ENCODE measurements at regions not wholly inside any gene's neighbourhood (a gene's known extent, or its start where the extent isn't known, plus 50 kb on each side); places are given as distances from the start of the nearest gene placed in this dataset.

DNA sequence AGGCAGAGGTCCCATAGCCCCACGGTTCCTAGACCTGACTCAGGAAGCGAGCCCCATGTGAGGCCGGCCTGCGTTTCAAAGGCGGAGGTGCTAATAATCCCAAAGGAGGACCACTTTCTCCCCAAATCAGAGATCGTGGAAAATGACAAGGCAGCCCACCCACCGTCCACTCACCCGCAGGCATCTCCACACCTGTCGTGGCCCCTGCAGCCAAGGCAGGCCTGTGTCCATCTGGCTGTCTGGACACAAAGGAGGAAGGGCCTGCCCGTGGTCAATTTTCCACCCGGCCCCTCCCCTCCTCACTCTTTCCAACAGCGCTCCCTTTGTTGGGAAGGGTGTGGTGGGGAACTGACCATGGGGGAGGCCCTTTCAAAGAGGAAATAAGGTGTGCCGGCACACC lies 125.3 kb upstream of the TMEM132D start:
- Mint-ChIP-seq H3K4me1 (ENCODE audit: low read depth) (no peaks in the 10 kb centered on the region), H3K36me3 (ENCODE audit: low read depth) (no peaks in the 10 kb centered on the region), H3K27ac (no peak overlapping the region), H3K9me3 (no peaks in the 10 kb centered on the region), H3K4me3 (no peak overlapping the region), H3K27me3 (ENCODE audit: insufficient read depth) (no peaks in the 10 kb centered on the region)
- intact Hi-C loops (cut with micrococcal nuclease) = no loop called here
- DNase-seq (ENCODE audit: low spot score) = no peak

DNA sequence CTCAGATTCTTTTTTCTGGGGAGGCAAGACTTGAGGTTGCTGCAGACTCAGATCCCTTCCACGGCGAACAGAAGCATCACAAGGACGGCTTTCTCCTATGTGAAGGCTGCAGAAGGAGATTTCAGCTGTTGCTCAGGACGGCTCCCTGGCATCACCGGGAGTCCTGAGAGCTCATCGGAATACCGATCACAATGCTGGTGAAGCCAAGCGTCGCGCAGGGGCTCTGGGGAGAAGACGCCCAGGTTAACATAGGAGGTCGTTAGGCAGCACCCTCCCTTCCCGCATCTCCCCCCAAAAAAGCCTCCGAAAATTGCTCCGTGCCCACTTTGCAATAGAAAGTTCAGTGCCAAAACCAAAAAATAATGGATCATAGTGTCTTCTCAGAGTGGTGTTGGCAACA lies 127.2 kb upstream of the TMEM132D start:
- no peak for DNase-seq (ENCODE audit: low spot score)
- no peaks in the 10 kb centered on the region for H3K9me3 Mint-ChIP-seq
- H3K4me1 Mint-ChIP-seq (ENCODE audit: low read depth) = no peaks in the 10 kb centered on the region
- H3K27ac Mint-ChIP-seq = no peak overlapping the region
- intact Hi-C loops (cut with micrococcal nuclease) = loop anchor here (1.0 kb wide), 1 partner anchor 304 kb away; no protein-coding TSS in a partner anchor
- no peaks in the 10 kb centered on the region for H3K36me3 Mint-ChIP-seq (ENCODE audit: low read depth)
- no peaks in the 10 kb centered on the region for H3K27me3 Mint-ChIP-seq (ENCODE audit: insufficient read depth)
- no peak overlapping the region for H3K4me3 Mint-ChIP-seq

DNA sequence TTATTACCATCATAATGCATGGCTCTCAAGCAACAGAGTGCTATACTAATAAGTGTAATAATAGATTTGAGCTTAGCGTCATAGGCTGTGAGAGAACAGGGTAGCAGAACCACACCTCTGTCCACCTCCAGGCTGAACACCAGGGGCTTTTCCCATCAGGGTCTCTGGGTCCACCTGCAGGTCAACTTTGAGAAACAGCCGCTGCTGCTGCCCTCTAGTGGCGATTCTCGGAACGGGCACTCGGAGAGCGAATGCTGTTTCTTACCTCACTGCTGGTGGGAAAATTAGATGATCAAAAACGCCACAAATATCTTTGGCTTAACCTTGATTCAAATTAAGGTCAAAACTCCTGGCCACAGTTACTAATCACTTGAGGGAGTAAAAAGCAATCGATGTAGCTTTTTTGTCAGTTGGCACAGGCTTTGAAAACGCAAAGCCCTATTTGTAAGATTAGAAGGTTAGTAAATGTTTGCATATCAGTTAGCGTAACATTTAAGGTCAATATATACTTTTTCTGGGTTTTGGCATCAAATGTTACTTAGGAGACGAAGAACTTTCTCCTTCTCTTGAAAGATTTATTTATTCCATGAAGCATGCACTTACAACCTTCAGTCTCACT lies 127.9 kb upstream of the TMEM132D start:
- H3K4me1 Mint-ChIP-seq (ENCODE audit: low read depth) = no peaks in the 10 kb centered on the region
- intact Hi-C loops (cut with micrococcal nuclease) = loop anchor here (1.0 kb wide), 1 partner anchor 304 kb away; no protein-coding TSS in a partner anchor
- H3K4me3 Mint-ChIP-seq = no peak overlapping the region
- no peaks in the 10 kb centered on the region for H3K9me3 Mint-ChIP-seq
- peak; percentile 45 for DNase-seq (ENCODE audit: low spot score)
- no peak overlapping the region for H3K27ac Mint-ChIP-seq
- no peaks in the 10 kb centered on the region for H3K27me3 Mint-ChIP-seq (ENCODE audit: insufficient read depth)
- H3K36me3 Mint-ChIP-seq (ENCODE audit: low read depth) = no peaks in the 10 kb centered on the region

DNA sequence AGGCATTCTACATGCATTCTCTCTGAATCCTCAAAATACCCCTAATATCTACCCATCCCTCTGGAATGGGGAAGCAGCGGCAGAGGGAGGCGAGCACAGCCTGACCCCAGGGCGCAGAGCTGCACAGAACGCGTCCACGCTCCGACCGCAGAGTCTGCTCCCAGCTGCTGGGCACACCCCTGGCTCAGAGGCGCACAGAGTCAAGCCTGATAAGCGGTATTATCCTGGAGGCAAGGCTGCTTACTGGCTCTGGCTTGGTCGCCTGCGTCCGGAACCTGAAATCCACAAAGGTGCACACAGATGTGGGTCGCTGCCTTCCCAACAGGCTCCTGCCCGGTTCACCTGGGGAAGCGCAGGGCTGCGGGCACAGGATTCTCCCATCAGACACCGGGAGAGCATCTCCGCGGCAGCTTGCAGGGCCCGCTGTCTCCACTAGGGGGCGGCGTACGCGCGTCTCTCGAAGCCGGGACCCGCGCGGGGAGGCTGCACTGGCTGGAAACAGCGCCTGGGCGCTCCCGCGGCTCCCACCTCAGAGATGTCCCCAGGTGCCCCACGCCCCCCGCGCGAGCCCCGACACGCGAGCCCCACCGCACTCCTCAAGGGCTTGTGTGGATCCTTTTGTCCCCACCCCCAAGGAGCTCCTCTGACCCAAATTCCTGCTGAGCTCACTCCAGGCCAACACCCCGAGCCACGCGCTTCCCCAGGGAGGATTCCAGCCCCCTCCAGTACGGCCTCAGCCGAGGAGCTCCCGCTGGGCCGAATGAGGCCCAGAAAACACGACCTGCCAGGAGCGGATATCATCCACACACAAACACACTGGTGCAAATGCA lies 120.1 kb upstream of the FZD10 start:
- H3K4me1 Mint-ChIP-seq (ENCODE audit: low read depth) = no peaks in the 10 kb centered on the region
- no peaks in the 10 kb centered on the region for H3K36me3 Mint-ChIP-seq (ENCODE audit: low read depth)
- DNase-seq (ENCODE audit: low spot score) = no peak
- H3K27ac Mint-ChIP-seq = no peak overlapping the region
- no peak overlapping the region for H3K4me3 Mint-ChIP-seq
- peaks cover 12% of the 10 kb centered on the region for H3K27me3 Mint-ChIP-seq (ENCODE audit: insufficient read depth)
- intact Hi-C loops (cut with micrococcal nuclease) = loop anchor here (1.0 kb wide), 1 partner anchor 293 kb away; no protein-coding TSS in a partner anchor
- H3K9me3 Mint-ChIP-seq = peaks cover 9% of the 10 kb centered on the region

DNA sequence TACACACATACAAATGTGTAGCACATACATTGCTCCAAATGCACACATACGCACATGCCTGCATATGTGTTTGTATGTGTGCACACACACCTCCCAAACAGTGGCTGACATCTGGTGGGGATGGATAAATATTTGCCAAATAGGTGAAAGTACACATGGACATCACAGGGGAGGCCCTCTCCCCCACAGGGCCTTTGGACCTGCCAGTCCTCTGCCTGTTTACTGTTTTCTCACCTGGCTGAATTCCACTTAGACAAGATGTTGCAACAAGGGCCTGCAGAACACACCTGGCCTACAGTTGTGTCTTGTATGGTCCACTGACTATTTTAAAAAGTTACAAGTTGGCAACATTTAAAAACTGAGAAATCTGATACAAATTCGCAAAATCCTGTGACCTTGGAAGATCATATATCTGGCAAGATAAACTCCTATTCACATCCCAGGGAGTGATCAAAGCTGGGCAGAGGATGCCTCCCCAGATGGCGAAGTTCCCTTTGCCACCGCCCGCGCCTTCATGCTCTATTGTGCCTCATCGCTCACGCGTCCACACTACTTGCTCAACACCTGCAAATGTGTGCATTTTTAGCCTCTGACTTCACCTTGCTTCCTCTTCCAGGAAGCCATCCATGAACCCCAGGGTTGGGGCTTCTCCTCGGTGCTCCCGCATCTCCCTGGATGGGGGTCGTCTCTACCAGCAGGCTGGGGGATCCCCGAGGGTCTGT lies 118.4 kb upstream of the FZD10 start:
- Mint-ChIP-seq H3K4me1 (ENCODE audit: low read depth) (no peaks in the 10 kb centered on the region), H3K27me3 (ENCODE audit: insufficient read depth) (peaks cover 14% of the 10 kb centered on the region), H3K27ac (no peak overlapping the region), H3K36me3 (ENCODE audit: low read depth) (no peaks in the 10 kb centered on the region), H3K4me3 (no peak overlapping the region), H3K9me3 (peaks cover 9% of the 10 kb centered on the region)
- intact Hi-C loops (cut with micrococcal nuclease) = no loop called here
- DNase-seq (ENCODE audit: low spot score) = no peak

DNA sequence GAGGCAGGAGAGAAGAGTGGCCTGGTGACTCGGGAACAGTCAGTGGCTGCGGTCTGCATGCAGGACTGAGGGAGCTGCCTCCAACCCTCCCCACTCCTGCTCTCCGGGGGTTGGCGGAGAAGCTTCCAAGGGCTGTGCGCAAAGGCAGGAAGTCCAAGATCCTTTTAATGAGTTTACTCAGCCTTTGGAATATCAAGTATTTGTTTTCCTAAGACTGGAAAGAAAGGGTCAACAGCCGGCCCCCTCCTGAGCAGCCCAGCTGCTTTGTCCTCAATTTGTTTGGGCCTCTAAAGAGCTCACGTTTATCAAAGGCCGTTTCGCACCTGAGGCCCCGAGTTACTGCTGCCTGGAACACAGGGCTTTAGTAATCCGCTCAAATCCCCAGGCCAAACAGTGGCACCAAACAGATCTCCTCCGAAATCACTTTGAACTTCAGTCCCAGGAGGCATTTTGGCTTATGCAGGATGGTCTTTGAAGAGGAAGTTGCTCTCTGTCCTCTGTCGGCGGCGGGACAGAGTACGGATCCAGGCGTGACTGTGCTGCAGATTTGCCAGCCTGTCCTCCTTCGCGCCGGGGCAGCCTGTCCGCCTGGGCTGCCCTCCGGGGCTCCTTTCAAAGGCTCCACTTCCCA lies 117.2 kb upstream of the FZD10 start:
- Mint-ChIP-seq H3K9me3 (peaks cover 9% of the 10 kb centered on the region), H3K27ac (no peak overlapping the region), H3K27me3 (ENCODE audit: insufficient read depth) (peaks cover 14% of the 10 kb centered on the region), H3K4me3 (no peak overlapping the region), H3K4me1 (ENCODE audit: low read depth) (no peaks in the 10 kb centered on the region), H3K36me3 (ENCODE audit: low read depth) (no peaks in the 10 kb centered on the region)
- no peak for DNase-seq (ENCODE audit: low spot score)
- intact Hi-C loops (cut with micrococcal nuclease) = loop anchor here (5.0 kb wide), 1 partner anchor 702 kb away; no protein-coding TSS in a partner anchor

DNA sequence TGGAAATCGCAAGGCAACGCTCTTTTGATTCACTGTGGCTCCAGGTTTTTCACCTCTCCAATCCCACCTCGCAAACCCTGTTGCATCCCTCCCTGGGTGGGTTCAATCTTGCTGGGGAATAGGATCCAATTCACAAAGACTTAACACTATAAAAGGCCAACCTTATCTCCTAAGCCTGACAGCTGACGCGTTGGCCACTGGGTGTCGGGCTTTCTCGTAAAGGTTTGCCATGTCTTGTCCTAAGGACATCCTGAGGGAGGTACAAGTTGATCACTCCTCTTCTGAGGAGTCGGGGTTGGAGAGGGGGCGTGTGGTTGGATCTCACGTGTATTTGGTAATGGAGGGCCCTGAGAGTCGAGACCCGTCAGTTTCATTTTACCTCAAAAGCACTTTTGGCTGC lies 112.6 kb upstream of the FZD10 start:
- Mint-ChIP-seq H3K9me3 (peaks cover 2% of the 10 kb centered on the region), H3K27ac (no peak overlapping the region), H3K27me3 (ENCODE audit: insufficient read depth) (peaks cover 13% of the 10 kb centered on the region), H3K4me1 (ENCODE audit: low read depth) (no peaks in the 10 kb centered on the region), H3K4me3 (no peak overlapping the region), H3K36me3 (ENCODE audit: low read depth) (no peaks in the 10 kb centered on the region)
- intact Hi-C loops (cut with micrococcal nuclease) = loop anchor here (5.0 kb wide), 1 partner anchor 698 kb away; no protein-coding TSS in a partner anchor
- no peak for DNase-seq (ENCODE audit: low spot score)

DNA sequence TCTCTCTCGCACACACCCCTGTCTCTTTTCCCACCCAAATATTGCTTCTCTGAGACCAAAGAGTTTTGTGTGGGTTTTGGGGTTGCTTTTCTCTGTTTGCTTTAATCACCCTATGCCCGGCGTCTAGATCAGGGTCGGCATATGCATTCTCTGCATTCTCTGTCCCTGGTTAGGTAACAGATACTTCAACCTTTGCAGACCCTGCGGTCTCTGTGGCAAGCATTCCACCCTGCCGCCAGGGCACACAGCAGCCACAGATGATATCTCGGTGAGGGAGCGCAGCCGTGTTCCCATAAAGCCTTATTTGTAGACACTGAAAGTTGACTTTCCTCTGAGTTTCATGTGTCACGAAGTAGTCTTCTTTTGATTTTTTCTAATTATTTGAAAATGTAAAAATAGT lies 110.4 kb upstream of the FZD10 start:
- intact Hi-C loops (cut with micrococcal nuclease) = no loop called here
- DNase-seq (ENCODE audit: low spot score) = no peak
- no peak overlapping the region for H3K4me3 Mint-ChIP-seq
- no peaks in the 10 kb centered on the region for H3K4me1 Mint-ChIP-seq (ENCODE audit: low read depth)
- peaks cover 4% of the 10 kb centered on the region for H3K27me3 Mint-ChIP-seq (ENCODE audit: insufficient read depth)
- no peaks in the 10 kb centered on the region for H3K36me3 Mint-ChIP-seq (ENCODE audit: low read depth)
- peaks cover 10% of the 10 kb centered on the region for H3K9me3 Mint-ChIP-seq
- H3K27ac Mint-ChIP-seq = no peak overlapping the region

DNA sequence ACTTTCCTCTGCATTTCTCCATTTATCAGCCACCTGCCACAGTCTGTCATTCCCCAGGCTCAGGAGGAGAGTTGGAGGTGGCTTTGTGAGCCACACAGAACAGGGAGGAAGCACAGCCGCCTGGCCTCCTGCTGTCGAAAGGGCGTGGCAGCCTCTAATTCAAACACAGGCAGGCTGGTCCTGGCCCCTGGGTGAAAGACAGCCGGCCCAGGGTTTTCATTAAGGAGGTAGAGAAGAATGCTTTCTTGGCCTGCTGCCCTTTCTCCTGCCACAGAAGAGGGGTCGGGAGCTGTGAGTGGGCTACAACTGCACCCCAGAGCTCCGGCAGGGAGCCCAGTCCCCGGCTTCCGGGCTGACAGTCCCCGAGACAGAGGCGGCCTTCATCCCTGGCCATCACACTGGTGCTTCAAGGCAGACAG lies 108.6 kb upstream of the FZD10 start:
- Mint-ChIP-seq H3K36me3 (ENCODE audit: low read depth) (no peaks in the 10 kb centered on the region), H3K27me3 (ENCODE audit: insufficient read depth) (peaks cover 1% of the 10 kb centered on the region), H3K4me3 (no peak overlapping the region), H3K9me3 (peaks cover 10% of the 10 kb centered on the region), H3K4me1 (ENCODE audit: low read depth) (no peaks in the 10 kb centered on the region), H3K27ac (no peak overlapping the region)
- intact Hi-C loops (cut with micrococcal nuclease) = no loop called here
- no peak for DNase-seq (ENCODE audit: low spot score)

DNA sequence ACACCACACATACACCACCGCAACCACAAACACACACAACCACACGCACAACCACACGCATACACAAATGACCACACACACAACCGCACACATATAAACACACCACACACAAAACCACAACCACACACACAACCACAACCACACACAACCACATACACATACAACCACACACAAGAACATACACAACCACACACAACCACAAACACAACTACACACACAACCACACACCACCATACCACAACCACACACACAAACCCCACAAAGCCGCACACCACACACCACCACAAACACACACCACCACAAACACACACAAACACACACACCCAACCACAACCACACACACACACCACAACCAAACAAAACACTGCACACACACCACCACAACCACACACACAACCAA lies 107.5 kb upstream of the FZD10 start:
- Mint-ChIP-seq H3K27me3 (ENCODE audit: insufficient read depth) (peaks cover 1% of the 10 kb centered on the region), H3K4me1 (ENCODE audit: low read depth) (no peaks in the 10 kb centered on the region), H3K36me3 (ENCODE audit: low read depth) (no peaks in the 10 kb centered on the region), H3K4me3 (no peak overlapping the region), H3K9me3 (peaks cover 10% of the 10 kb centered on the region), H3K27ac (peak overlapping the region; percentile 18)
- intact Hi-C loops (cut with micrococcal nuclease) = no loop called here
- DNase-seq (ENCODE audit: low spot score) = no peak

DNA sequence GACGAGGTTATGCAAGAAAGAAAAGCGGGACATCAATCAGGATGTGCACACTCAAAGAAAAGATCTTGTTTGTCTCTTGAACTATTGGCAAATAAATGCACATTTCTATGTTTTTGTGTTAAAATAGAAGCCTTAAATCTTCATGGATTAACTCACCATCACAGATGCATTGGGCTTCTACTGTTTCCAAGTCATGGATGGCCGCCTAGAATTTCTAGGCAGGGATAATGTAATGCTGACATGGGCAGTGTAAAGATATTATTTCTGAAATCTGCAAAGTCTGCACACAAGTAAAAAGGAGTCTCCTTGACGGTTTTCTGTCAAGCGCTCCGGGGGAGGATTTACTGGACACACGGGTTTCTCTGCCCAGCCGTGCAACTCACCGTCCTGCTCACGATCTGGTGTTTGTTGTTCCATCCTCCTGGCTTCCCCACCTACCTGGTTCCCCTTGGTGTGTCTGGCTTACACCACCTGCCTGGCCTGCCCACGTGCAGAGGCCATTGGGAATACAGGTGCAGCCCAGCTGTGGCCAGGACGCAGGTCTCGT lies 103.3 kb upstream of the FZD10 start:
- no peak overlapping the region for H3K27ac Mint-ChIP-seq
- intact Hi-C loops (cut with micrococcal nuclease) = no loop called here
- no peak for DNase-seq (ENCODE audit: low spot score)
- no peaks in the 10 kb centered on the region for H3K4me1 Mint-ChIP-seq (ENCODE audit: low read depth)
- H3K36me3 Mint-ChIP-seq (ENCODE audit: low read depth) = no peaks in the 10 kb centered on the region
- H3K27me3 Mint-ChIP-seq (ENCODE audit: insufficient read depth) = no peaks in the 10 kb centered on the region
- no peak overlapping the region for H3K4me3 Mint-ChIP-seq
- peaks cover 23% of the 10 kb centered on the region for H3K9me3 Mint-ChIP-seq

DNA sequence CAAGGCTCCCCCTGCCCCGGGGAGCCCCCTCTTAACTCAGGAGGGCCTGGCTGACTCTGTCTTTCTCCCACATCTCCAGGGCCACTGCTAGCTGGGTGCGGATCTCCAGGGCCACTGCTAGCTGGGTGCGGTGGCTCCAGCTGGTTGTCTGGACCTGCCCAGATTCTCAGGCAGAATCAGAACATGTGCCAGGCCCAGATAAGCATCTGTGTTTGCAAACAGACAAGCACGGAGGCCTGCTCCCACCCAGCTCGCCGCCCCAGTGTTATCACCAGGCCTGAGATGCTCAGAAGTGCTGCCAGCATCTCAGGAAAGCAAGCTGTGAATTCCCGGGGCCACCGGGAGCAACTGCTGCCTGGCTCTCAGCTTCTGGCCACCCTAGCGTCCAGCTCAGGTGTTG lies 98.4 kb upstream of the FZD10 start:
- H3K27me3 Mint-ChIP-seq (ENCODE audit: insufficient read depth) = no peaks in the 10 kb centered on the region
- H3K4me1 Mint-ChIP-seq (ENCODE audit: low read depth) = no peaks in the 10 kb centered on the region
- H3K9me3 Mint-ChIP-seq = peaks cover 13% of the 10 kb centered on the region
- no peak overlapping the region for H3K4me3 Mint-ChIP-seq
- no peaks in the 10 kb centered on the region for H3K36me3 Mint-ChIP-seq (ENCODE audit: low read depth)
- DNase-seq (ENCODE audit: low spot score) = no peak
- intact Hi-C loops (cut with micrococcal nuclease) = no loop called here
- H3K27ac Mint-ChIP-seq = no peak overlapping the region
